Activated naive CD4-positive, alpha-beta T cell treated with anti-CD3 and anti-CD28 coated beads, Interleukin-2, amount 10 ng/mL, durations not matched to agents 7 days and 5 days (primary cell): ENCODE measurements at regions not wholly inside any gene's neighbourhood (a gene's known extent, or its start where the extent isn't known, plus 50 kb on each side); places are given as distances from the start of the nearest gene placed in this dataset.

Experiments used
- CTCF ChIA-PET: fragments of 350-600 bp; sonication (Branson Sonifier 250); formaldehyde crosslinking; loops from one replicate; lab custom pipeline; 2021; ENCODE audit warnings: antibody characterized with exemption; lab: Charles Lee
- DNase-seq: peaks from one replicate; pipeline ENCODE4 v3.0.0-alpha.2; 2020
- H3K27ac Mint-ChIP-seq: one replicate; pipeline ENCODE4 v1.8.0; 2021; ENCODE audit warnings: mild to moderate bottlenecking, moderate library complexity, mixed read lengths
- H3K27me3 Mint-ChIP-seq: one replicate; pipeline ENCODE4 v1.8.0; 2021; ENCODE audit warnings: mild to moderate bottlenecking, mixed read lengths
- H3K36me3 Mint-ChIP-seq: one replicate; pipeline ENCODE4 v1.8.0; 2021; ENCODE audit warnings: mixed read lengths
- H3K4me1 Mint-ChIP-seq: one replicate; pipeline ENCODE4 v1.8.0; 2021; ENCODE audit warnings: mixed read lengths
- H3K4me3 Mint-ChIP-seq: one replicate; pipeline ENCODE4 v1.8.0; 2021; ENCODE audit warnings: mild to moderate bottlenecking, moderate library complexity, mixed read lengths
- H3K9me3 Mint-ChIP-seq: one replicate; pipeline ENCODE4 v1.8.0; 2021; ENCODE audit warnings: mixed read lengths

DNA sequence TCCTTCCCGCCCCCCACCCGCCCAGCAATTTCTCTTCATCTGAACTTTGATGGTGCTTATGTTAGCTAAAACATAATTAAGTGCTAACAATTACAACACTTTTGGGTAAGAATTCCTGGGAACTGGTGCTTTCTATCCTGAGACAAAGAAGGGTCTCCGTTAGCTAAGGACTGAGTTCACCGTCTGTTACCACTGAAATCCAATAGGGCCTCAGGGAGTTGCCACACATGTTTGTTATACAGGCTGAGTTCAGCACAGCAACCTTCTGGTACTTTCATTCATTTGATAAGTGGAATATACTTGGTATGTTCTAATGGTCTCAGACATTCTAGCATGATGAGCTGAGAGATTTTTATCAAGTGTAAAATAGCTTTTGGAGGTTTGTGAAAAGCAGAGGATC lies 437.9 kb downstream of the EFNA5 start:
- Mint-ChIP-seq H3K4me1 (no peaks in the 10 kb centered on the region), H3K4me3 (no peak overlapping the region), H3K9me3 (no peaks in the 10 kb centered on the region), H3K27me3 (no peaks in the 10 kb centered on the region), H3K36me3 (no peaks in the 10 kb centered on the region), H3K27ac (no peak overlapping the region)
- CTCF ChIA-PET, result interaction anchor here (2.1 kb wide), 1 partner anchor 15 kb away, joined by 7 read pairs; no protein-coding TSS in a partner anchor
- DNase-seq, result no peak

- no peak for DNase-seq
- no peaks in the 10 kb centered on the region for H3K9me3 Mint-ChIP-seq
- H3K27me3 Mint-ChIP-seq, result no peaks in the 10 kb centered on the region
- no peaks in the 10 kb centered on the region for H3K36me3 Mint-ChIP-seq
- CTCF ChIA-PET, result interaction anchor here (2.1 kb wide), 1 partner anchor 16 kb away, joined by 7 read pairs; no protein-coding TSS in a partner anchor
- no peaks in the 10 kb centered on the region for H3K4me1 Mint-ChIP-seq
- H3K27ac Mint-ChIP-seq, result no peak overlapping the region
- H3K4me3 Mint-ChIP-seq, result no peak overlapping the region
These were observed 438.4 kb downstream of the EFNA5 start for GRCh38 chr5:107232293-107232692.

- H3K4me1 Mint-ChIP-seq, result no peaks in the 10 kb centered on the region
- no peak for DNase-seq
These were observed 439.5 kb downstream of the EFNA5 start for GRCh38 chr5:107231191-107231590.

GRCh38 chr5:107230367-107230766 lies 440.4 kb downstream of the EFNA5 start:
- Mint-ChIP-seq H3K4me1 (no peaks in the 10 kb centered on the region), H3K27me3 (no peaks in the 10 kb centered on the region), H3K9me3 (no peaks in the 10 kb centered on the region), H3K4me3 (no peak overlapping the region), H3K27ac (no peak overlapping the region), H3K36me3 (no peaks in the 10 kb centered on the region)
- CTCF ChIA-PET, result no interaction called here
- DNase-seq, result no peak

More at GRCh38 chr5:107231191-107231590, 439.5 kb downstream of the EFNA5 start:
- Mint-ChIP-seq H3K4me3 (no peak overlapping the region), H3K9me3 (no peaks in the 10 kb centered on the region), H3K27me3 (no peaks in the 10 kb centered on the region), H3K36me3 (no peaks in the 10 kb centered on the region), H3K27ac (no peak overlapping the region)
- CTCF ChIA-PET, result interaction anchor here (2.1 kb wide), 1 partner anchor 17 kb away, joined by 7 read pairs; no protein-coding TSS in a partner anchor

DNA sequence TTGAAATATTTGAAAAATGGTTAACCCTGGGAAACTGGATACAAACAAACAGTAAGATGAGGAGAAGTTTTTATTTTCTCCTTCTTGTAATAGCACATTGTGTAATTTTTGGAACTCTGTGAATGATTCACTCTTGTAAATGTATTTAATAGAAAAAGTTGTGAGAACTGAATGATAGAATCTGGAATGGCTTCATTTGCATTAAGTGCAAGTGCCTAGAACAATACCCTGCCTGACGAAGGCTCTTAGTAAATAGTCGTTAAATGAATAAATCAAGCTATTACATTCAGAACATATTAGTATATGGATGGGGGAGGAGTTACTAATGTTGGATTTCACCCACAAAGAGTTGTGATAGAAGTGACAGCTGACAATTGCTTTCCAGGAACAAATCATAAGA lies 442.5 kb downstream of the EFNA5 start:
- H3K9me3 Mint-ChIP-seq, result no peaks in the 10 kb centered on the region
- no peaks in the 10 kb centered on the region for H3K36me3 Mint-ChIP-seq
- no peak overlapping the region for H3K27ac Mint-ChIP-seq
- no peak overlapping the region for H3K4me3 Mint-ChIP-seq
- no peaks in the 10 kb centered on the region for H3K4me1 Mint-ChIP-seq
- no peak for DNase-seq
- no peaks in the 10 kb centered on the region for H3K27me3 Mint-ChIP-seq
- CTCF ChIA-PET, result no interaction called here

GRCh38 chr5:107224272-107224671 lies 446.5 kb downstream of the EFNA5 start:
- no peaks in the 10 kb centered on the region for H3K27me3 Mint-ChIP-seq
- no peak overlapping the region for H3K27ac Mint-ChIP-seq
- CTCF ChIA-PET, result no interaction called here
- no peak overlapping the region for H3K4me3 Mint-ChIP-seq
- no peaks in the 10 kb centered on the region for H3K9me3 Mint-ChIP-seq
- DNase-seq, result no peak
- no peaks in the 10 kb centered on the region for H3K36me3 Mint-ChIP-seq
- no peaks in the 10 kb centered on the region for H3K4me1 Mint-ChIP-seq

DNA sequence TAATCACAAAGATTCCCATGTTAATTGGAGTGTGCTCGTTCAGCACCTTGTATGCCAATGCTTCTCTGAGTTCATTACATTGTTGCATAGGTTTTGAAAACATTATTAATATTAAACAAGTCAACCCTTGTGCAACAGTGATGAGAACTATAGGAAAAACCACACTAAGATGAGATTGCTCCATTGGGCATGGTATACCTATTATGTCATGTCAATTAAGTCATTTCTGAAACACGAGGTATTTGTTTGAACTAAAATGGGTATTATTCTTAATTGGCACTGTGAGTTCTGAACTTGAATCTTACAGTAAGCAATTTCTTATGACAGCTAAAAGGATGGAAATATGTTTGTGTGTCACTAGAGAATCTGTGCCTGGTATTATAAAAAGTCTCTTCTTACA lies 447.7 kb downstream of the EFNA5 start:
- CTCF ChIA-PET, result no interaction called here
- H3K9me3 Mint-ChIP-seq, result no peaks in the 10 kb centered on the region
- no peak overlapping the region for H3K27ac Mint-ChIP-seq
- H3K36me3 Mint-ChIP-seq, result no peaks in the 10 kb centered on the region
- DNase-seq, result no peak
- H3K27me3 Mint-ChIP-seq, result no peaks in the 10 kb centered on the region
- no peak overlapping the region for H3K4me3 Mint-ChIP-seq
- no peaks in the 10 kb centered on the region for H3K4me1 Mint-ChIP-seq

GRCh38 chr5:107219993-107220392 lies 450.7 kb downstream of the EFNA5 start:
- CTCF ChIA-PET, result no interaction called here
- Mint-ChIP-seq H3K36me3 (no peaks in the 10 kb centered on the region), H3K27me3 (no peaks in the 10 kb centered on the region), H3K27ac (no peak overlapping the region), H3K9me3 (no peaks in the 10 kb centered on the region), H3K4me3 (no peak overlapping the region), H3K4me1 (no peaks in the 10 kb centered on the region)
- DNase-seq, result no peak

- Mint-ChIP-seq H3K27me3 (no peaks in the 10 kb centered on the region), H3K27ac (no peak overlapping the region), H3K9me3 (no peaks in the 10 kb centered on the region), H3K36me3 (no peaks in the 10 kb centered on the region), H3K4me1 (no peaks in the 10 kb centered on the region), H3K4me3 (no peak overlapping the region)
- no peak for DNase-seq
- CTCF ChIA-PET, result interaction anchor here (1.1 kb wide), 1 partner anchor 29 kb away, joined by 3 read pairs; no protein-coding TSS in a partner anchor
These were observed 452.1 kb downstream of the EFNA5 start for GRCh38 chr5:107218457-107219193.

GRCh38 chr5:107217721-107218130 lies 453.0 kb downstream of the EFNA5 start:
- Mint-ChIP-seq H3K4me3 (no peak overlapping the region), H3K27me3 (no peaks in the 10 kb centered on the region), H3K4me1 (no peaks in the 10 kb centered on the region), H3K36me3 (no peaks in the 10 kb centered on the region), H3K27ac (no peak overlapping the region), H3K9me3 (no peaks in the 10 kb centered on the region)
- DNase-seq, result no peak
- CTCF ChIA-PET, result interaction anchor here (1.1 kb wide), 1 partner anchor 30 kb away, joined by 3 read pairs; no protein-coding TSS in a partner anchor

- Mint-ChIP-seq H3K36me3 (no peaks in the 10 kb centered on the region), H3K9me3 (no peaks in the 10 kb centered on the region), H3K27me3 (no peaks in the 10 kb centered on the region), H3K4me1 (no peaks in the 10 kb centered on the region), H3K4me3 (no peak overlapping the region), H3K27ac (no peak overlapping the region)
- no peak for DNase-seq
- CTCF ChIA-PET, result no interaction called here
These were observed 454.1 kb downstream of the EFNA5 start for GRCh38 chr5:107216587-107216986.

GRCh38 chr5:107215611-107216010 lies 455.1 kb downstream of the EFNA5 start:
- Mint-ChIP-seq H3K27ac (no peak overlapping the region), H3K9me3 (no peaks in the 10 kb centered on the region), H3K36me3 (no peaks in the 10 kb centered on the region), H3K27me3 (no peaks in the 10 kb centered on the region), H3K4me3 (no peak overlapping the region), H3K4me1 (no peaks in the 10 kb centered on the region)
- CTCF ChIA-PET, result no interaction called here
- DNase-seq, result no peak

- H3K4me1 Mint-ChIP-seq, result no peaks in the 10 kb centered on the region
- H3K36me3 Mint-ChIP-seq, result no peaks in the 10 kb centered on the region
- H3K4me3 Mint-ChIP-seq, result no peak overlapping the region
- DNase-seq, result no peak
- no peak overlapping the region for H3K27ac Mint-ChIP-seq
- H3K9me3 Mint-ChIP-seq, result no peaks in the 10 kb centered on the region
- CTCF ChIA-PET, result interaction anchor here (0.8 kb wide), 1 partner anchor 35 kb away, joined by 3 read pairs; no protein-coding TSS in a partner anchor
- no peaks in the 10 kb centered on the region for H3K27me3 Mint-ChIP-seq
These were observed 457.7 kb downstream of the EFNA5 start for GRCh38 chr5:107213025-107213424.

DNA sequence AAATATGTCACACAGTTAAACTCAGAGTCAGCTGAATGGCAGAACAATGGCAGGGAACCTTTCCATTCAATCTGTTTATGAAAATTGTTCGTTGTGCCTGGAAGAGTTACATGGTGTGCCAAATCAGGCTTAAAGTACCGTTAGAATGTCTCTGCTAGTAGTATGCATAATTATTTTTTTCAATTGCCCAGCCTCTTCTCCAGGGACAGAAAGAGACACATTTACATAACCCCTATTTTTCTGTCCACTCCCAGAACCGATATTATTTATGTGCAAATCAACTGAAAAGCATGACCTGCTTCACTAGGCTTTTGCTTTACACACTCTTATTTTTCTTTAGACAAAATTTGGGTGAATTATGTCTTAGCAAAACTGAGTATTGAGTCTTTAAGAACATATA lies 459.1 kb downstream of the EFNA5 start:
- Mint-ChIP-seq H3K36me3 (no peaks in the 10 kb centered on the region), H3K27me3 (no peaks in the 10 kb centered on the region), H3K27ac (no peak overlapping the region), H3K9me3 (no peaks in the 10 kb centered on the region), H3K4me1 (no peaks in the 10 kb centered on the region), H3K4me3 (no peak overlapping the region)
- no peak for DNase-seq
- CTCF ChIA-PET, result no interaction called here

- Mint-ChIP-seq H3K4me1 (no peaks in the 10 kb centered on the region), H3K27me3 (no peaks in the 10 kb centered on the region), H3K36me3 (no peaks in the 10 kb centered on the region), H3K4me3 (no peak overlapping the region), H3K27ac (no peak overlapping the region), H3K9me3 (no peaks in the 10 kb centered on the region)
- no peak for DNase-seq
- CTCF ChIA-PET, result no interaction called here
These were observed 461.9 kb downstream of the EFNA5 start for GRCh38 chr5:107208867-107209266.
